OCI-LY1 (cell line): ENCODE measurements at regions not wholly inside any gene's neighbourhood (a gene's known extent, or its start where the extent isn't known, plus 50 kb on each side); places are given as distances from the start of the nearest gene placed in this dataset.

ENCODE experiments used
- H2AFZ ChIP-seq: fragments of 200-600 bp; sonication (generic), shearing (Covaris generic); 2 replicates; pipeline ENCODE4 v1.6.0; 2014; ENCODE audit warnings: antibody characterized with exemption, mild to moderate bottlenecking, low read length
- H3F3A ChIP-seq: fragments of 200-600 bp; sonication (generic), shearing (Covaris generic); 2 replicates; pipeline ENCODE4 v1.6.0; 2014; ENCODE audit warnings: mild to moderate bottlenecking, antibody characterized with exemption, low read length, moderate library complexity; ENCODE audit not compliant: insufficient read depth
- H3K27ac ChIP-seq: fragments of 200-600 bp; sonication (generic); 2 replicates; pipeline ENCODE4 v1.5.1; 2014; ENCODE audit warnings: low read length, mixed run types, mild to moderate bottlenecking, low read depth; ENCODE audit not compliant: poor library complexity, severe bottlenecking
- H3K27me3 ChIP-seq: fragments of 200-600 bp; sonication (generic); 2 replicates; pipeline ENCODE4 v1.6.0; 2014; ENCODE audit warnings: antibody characterized with exemption, mild to moderate bottlenecking, low read length, moderate library complexity; ENCODE audit not compliant: insufficient read depth
- H3K36me3 ChIP-seq: fragments of 200-600 bp; sonication (generic); 2 replicates; pipeline ENCODE4 v1.6.1; 2014; ENCODE audit warnings: mild to moderate bottlenecking, antibody characterized with exemption, low read length, moderate library complexity, mixed read lengths; ENCODE audit not compliant: insufficient read depth
- H3K4me1 ChIP-seq: fragments of 200-600 bp; sonication (generic); 2 replicates; pipeline ENCODE4 v1.5.1; 2014; ENCODE audit warnings: mild to moderate bottlenecking, low read length, moderate library complexity; ENCODE audit not compliant: insufficient read depth, severe bottlenecking
- H3K4me2 ChIP-seq: fragments of 200-600 bp; sonication (generic), shearing (Covaris generic); 2 replicates; pipeline ENCODE4 v1.6.1; 2014; ENCODE audit warnings: low read length
- H3K4me3 ChIP-seq: fragments of 200-600 bp; sonication (generic); 2 replicates; pipeline ENCODE4 v1.5.1; 2014; ENCODE audit warnings: low read length, low read depth, mild to moderate bottlenecking, mixed read lengths; ENCODE audit not compliant: poor library complexity, severe bottlenecking
- H3K79me2 ChIP-seq: fragments of 200-600 bp; shearing (Covaris generic); 2 replicates; pipeline ENCODE4 v1.6.1; 2016; ENCODE audit warnings: mixed run types, low read length, mixed read lengths; ENCODE audit not compliant: insufficient read depth
- H3K9ac ChIP-seq: fragments of 200-600 bp; sonication (generic), shearing (Covaris generic); 2 replicates; pipeline ENCODE4 v1.6.1; 2014; ENCODE audit warnings: mild to moderate bottlenecking, low read length, mixed read lengths
- H3K9me2 ChIP-seq: fragments of 200-600 bp; sonication (generic), shearing (Covaris generic); 2 replicates; pipeline ENCODE4 v1.6.1; 2014; ENCODE audit warnings: low read depth, mild to moderate bottlenecking, low read length, mixed read lengths
- H3K9me3 ChIP-seq: fragments of 200-600 bp; shearing (Covaris generic); 2 replicates; pipeline ENCODE4 v1.6.1; 2014; ENCODE audit warnings: low read length, mixed read lengths
- H4K20me1 ChIP-seq: fragments of 200-600 bp; sonication (generic), shearing (Covaris generic); 2 replicates; pipeline ENCODE4 v1.6.0; 2016; ENCODE audit warnings: mild to moderate bottlenecking, low read length; ENCODE audit not compliant: insufficient read depth
- CTCF ChIP-seq: fragments of 200-600 bp; sonication (generic), shearing (Covaris generic); IDR thresholded peaks from 2 replicates; pipeline ENCODE4 v1.5.1; 2017; ENCODE audit warnings: mild to moderate bottlenecking, antibody characterized with exemption, low read length, moderate library complexity, mixed read lengths
- EZH2 ChIP-seq: fragments of 200-600 bp; sonication (generic), shearing (Covaris generic); IDR thresholded peaks from 2 replicates; pipeline ENCODE4 v1.8.0; 2017; ENCODE audit warnings: borderline replicate concordance, mixed run types, mild to moderate bottlenecking, antibody characterized with exemption, low read length, moderate library complexity, mixed read lengths

- TF ChIP-seq EZH2 (no peak), CTCF (no peak)
- H3K4me1 ChIP-seq: no peaks in the 10 kb centered on the region
- no peak overlapping the region for H3K4me3 ChIP-seq
- no peaks in the 10 kb centered on the region for H3K9me2 ChIP-seq
- no peaks in the 10 kb centered on the region for H3K36me3 ChIP-seq
- no peak overlapping the region for H3K27ac ChIP-seq
- no peaks in the 10 kb centered on the region for H3K9me3 ChIP-seq
- H4K20me1 ChIP-seq: no peaks in the 10 kb centered on the region
- no peaks in the 10 kb centered on the region for H3K79me2 ChIP-seq
- no peak overlapping the region for H2AFZ ChIP-seq
- no peaks in the 10 kb centered on the region for H3F3A ChIP-seq
- no peak overlapping the region for H3K9ac ChIP-seq
- no peaks in the 10 kb centered on the region for H3K27me3 ChIP-seq
- no peak overlapping the region for H3K4me2 ChIP-seq
These were observed 525.0 kb downstream of the PTPRU start for GRCh38 chr1:29761159-29761928.

DNA sequence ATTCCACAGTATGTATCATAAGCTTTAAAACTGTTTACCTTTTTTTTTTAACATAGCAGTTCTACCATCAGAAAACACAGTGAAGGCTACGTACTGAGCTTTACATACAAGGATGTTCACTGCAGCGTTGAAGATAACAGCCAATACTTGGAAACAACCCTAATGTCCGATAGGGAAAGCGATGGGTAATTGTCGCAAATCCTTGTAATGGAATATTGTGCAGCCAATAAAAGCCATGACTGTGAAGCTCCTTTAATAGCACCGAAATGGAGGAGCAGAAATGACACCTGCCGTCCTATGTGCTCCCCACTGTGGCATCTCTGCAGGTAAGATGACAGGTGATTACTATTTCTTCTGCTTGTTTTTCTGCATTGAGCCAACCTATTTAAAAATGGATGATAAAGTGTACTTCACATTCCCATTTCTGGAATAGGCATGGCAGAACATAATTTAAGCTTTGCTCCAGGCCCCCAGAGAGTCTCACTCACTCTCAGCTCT, 523.8 kb downstream of the PTPRU start:
- Histone ChIP-seq H3K27me3 (no peaks in the 10 kb centered on the region), H3K4me3 (no peak overlapping the region), H3K9me2 (no peaks in the 10 kb centered on the region), H3K9ac (no peak overlapping the region), H3K4me2 (no peak overlapping the region), H3F3A (no peaks in the 10 kb centered on the region), H4K20me1 (no peaks in the 10 kb centered on the region), H3K9me3 (no peaks in the 10 kb centered on the region), H3K79me2 (no peaks in the 10 kb centered on the region), H3K36me3 (no peaks in the 10 kb centered on the region), H3K4me1 (no peaks in the 10 kb centered on the region), H3K27ac (no peak overlapping the region), H2AFZ (no peak overlapping the region)
- TF ChIP-seq CTCF (no peak), EZH2 (no peak)

DNA sequence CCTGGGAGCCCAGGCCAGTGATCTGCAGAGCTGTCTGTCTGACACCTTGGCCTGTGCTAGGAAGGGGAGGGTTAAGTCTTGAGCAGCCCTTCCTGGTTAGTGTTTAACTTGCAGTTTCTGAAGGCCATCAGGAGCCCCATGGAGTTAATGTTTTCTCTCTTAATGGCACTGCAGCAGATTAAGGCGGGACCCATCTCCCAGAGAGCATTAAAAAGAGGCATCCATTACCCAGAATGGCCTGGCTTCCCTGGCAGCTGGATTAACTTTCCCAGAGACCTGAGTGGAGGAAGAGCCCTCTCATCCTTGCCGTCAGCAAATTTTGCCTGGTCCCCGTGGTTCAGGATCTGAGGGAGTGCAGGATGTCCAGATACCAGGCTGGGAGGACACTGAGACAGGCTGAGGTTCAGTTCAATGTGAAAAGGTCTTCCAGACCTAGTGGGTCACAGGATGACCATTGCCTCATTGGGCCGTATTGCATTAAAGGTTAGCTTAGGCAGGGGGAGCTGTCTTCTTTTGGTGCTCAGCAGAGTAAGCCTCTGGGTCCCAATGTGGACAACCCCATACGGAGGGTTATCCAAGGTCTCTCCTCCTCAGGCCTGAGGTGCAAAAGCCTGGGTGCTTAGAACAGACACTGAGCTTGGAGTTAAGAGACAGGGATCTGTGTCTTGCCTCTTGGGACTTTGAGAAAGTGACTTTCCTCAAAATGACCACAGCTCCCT, 522.6 kb downstream of the PTPRU start:
- Histone ChIP-seq H3K9ac (no peak overlapping the region), H3K9me2 (no peaks in the 10 kb centered on the region), H3K4me1 (no peaks in the 10 kb centered on the region), H3K79me2 (no peaks in the 10 kb centered on the region), H2AFZ (no peak overlapping the region), H3K4me2 (no peak overlapping the region), H3F3A (no peaks in the 10 kb centered on the region), H3K9me3 (no peaks in the 10 kb centered on the region), H3K27me3 (no peaks in the 10 kb centered on the region), H3K36me3 (no peaks in the 10 kb centered on the region), H4K20me1 (no peaks in the 10 kb centered on the region), H3K4me3 (no peak overlapping the region), H3K27ac (no peak overlapping the region)
- TF ChIP-seq CTCF (no peak), EZH2 (no peak)
